H1 (cell line): ENCODE measurements at regions not wholly inside any gene's neighbourhood (a gene's known extent, or its start where the extent isn't known, plus 50 kb on each side); places are given as distances from the start of the nearest gene placed in this dataset.

Experiments
- CTCF ChIA-PET: fragments of 300-600 bp; sonication (Branson Sonifier 250); formaldehyde crosslinking; loops from one replicate; lab custom pipeline; 2021; ENCODE audit not compliant: partially characterized antibody; lab: Charles Lee
- POLR2A ChIA-PET: fragments of 300-600 bp; sonication (Branson Sonifier 250); formaldehyde crosslinking; loops from one replicate; lab custom pipeline; 2021; ENCODE audit warnings: inconsistent platforms; ENCODE audit not compliant: partially characterized antibody; lab: Charles Lee
- DNase-seq, 2 experiments: peaks; one replicate each; pipeline versions ENCODE4 v3.0.0 to v3.0.0-alpha.2; 2010 to 2022; ENCODE audit warnings: low spot score in 2 of 2, low read depth in 1 of 2, mixed read lengths in 1 of 2
- FAIRE-seq: peaks from 2 replicates; lab custom pipeline; 2011; peaks lifted over from hg19 to GRCh38; lab: Jason Lieb, UNC
- H2AFZ ChIP-seq: 2 replicates; pipeline ENCODE4 v1.8.1; 2012; ENCODE audit warnings: low read length, inconsistent platforms
- H2AK5ac ChIP-seq: 2 replicates; pipeline ENCODE4 v1.6.1; 2013; ENCODE audit warnings: low read depth, low read length
- H2BK120ac ChIP-seq: replicated peaks from 2 replicates; pipeline ENCODE3; 2013; ENCODE audit warnings: low read depth, low read length, inconsistent platforms
- H2BK12ac ChIP-seq: 2 replicates; pipeline ENCODE4 v1.6.1; 2013; ENCODE audit warnings: low read depth, low read length
- H2BK15ac ChIP-seq: 2 replicates; pipeline ENCODE4 v1.6.1; 2013; ENCODE audit warnings: low read length
- H2BK20ac ChIP-seq: 2 replicates; pipeline ENCODE4 v1.6.1; 2013; ENCODE audit warnings: low read length
- H2BK5ac ChIP-seq: 2 replicates; pipeline ENCODE4 v1.6.1; 2013; ENCODE audit warnings: low read depth, low read length
- H3K14ac ChIP-seq: 2 replicates; pipeline ENCODE4 v1.6.1; 2013; ENCODE audit warnings: inconsistent platforms; ENCODE audit not compliant: insufficient read length
- H3K18ac ChIP-seq: 2 replicates; pipeline ENCODE4 v1.6.1; 2013; ENCODE audit warnings: low read length; ENCODE audit errors: extremely low read depth
- H3K23ac ChIP-seq: 2 replicates; pipeline ENCODE4 v1.6.1; 2013; ENCODE audit warnings: inconsistent platforms; ENCODE audit not compliant: insufficient read length
- H3K23me2 ChIP-seq: 2 replicates; pipeline ENCODE4 v1.6.1; 2013; ENCODE audit warnings: low read depth, low read length
- H3K27ac ChIP-seq: 2 replicates; pipeline ENCODE4 v1.6.1; 2011; ENCODE audit warnings: low read depth, low read length, inconsistent platforms
- H3K27me3 ChIP-seq, 4 experiments: replicated peaks in 1 of 4; 1 replicate in 1 of 4; 2 replicates in 3 of 4; pipeline versions ENCODE4 v1.6.1 to v1.8.1; 2011 to 2013; ENCODE audit warnings: low read length in 3 of 4, mild to moderate bottlenecking in 3 of 4, inconsistent platforms in 2 of 4, mixed read lengths in 2 of 4, moderate library complexity in 1 of 4; ENCODE audit not compliant: control insufficient read depth in 3 of 4, insufficient read depth in 3 of 4; ENCODE audit errors: extremely low read depth in 1 of 4
- H3K36me3 ChIP-seq, 4 experiments: 2 replicates each; pipeline versions ENCODE4 v1.6.1 to v1.8.1; 2011 to 2013; ENCODE audit warnings: mild to moderate bottlenecking in 4 of 4, low read length in 3 of 4, moderate library complexity in 2 of 4, control low read depth in 1 of 4, inconsistent platforms in 1 of 4; ENCODE audit not compliant: insufficient read depth in 4 of 4, control insufficient read depth in 2 of 4
- H3K4ac ChIP-seq: replicated peaks from 2 replicates; pipeline ENCODE3; 2013; ENCODE audit warnings: low read length, low read depth, mixed read lengths, inconsistent platforms; ENCODE audit not compliant: insufficient read length
- H3K4me1 ChIP-seq, 4 experiments: replicated peaks in 1 of 4; 1 replicate in 1 of 4; 2 replicates in 3 of 4; pipeline versions ENCODE4 v1.6.1 to v1.8.1; 2011 to 2013; ENCODE audit warnings: low read length in 3 of 4, inconsistent platforms in 2 of 4, mixed read lengths in 1 of 4; ENCODE audit not compliant: insufficient read depth in 4 of 4, control insufficient read depth in 3 of 4
- H3K4me2 ChIP-seq, 2 experiments: 2 replicates each; pipeline versions ENCODE4 v1.6.1 to v1.8.1; 2011 to 2013; ENCODE audit warnings: low read depth in 2 of 2, low read length in 2 of 2, control low read depth in 1 of 2, inconsistent platforms in 1 of 2, mild to moderate bottlenecking in 1 of 2; ENCODE audit not compliant: insufficient read depth in 1 of 2
- H3K4me3 ChIP-seq, 4 experiments: fragments of 200-600, 300-600 bp in 1 of 4; sonication (generic), shearing (Covaris generic), sonication (Bioruptor Twin) in 1 of 4; 2 replicates each; pipeline versions ENCODE4 v1.5.1 to v1.8.1; 2011 to 2016; ENCODE audit warnings: low read length in 4 of 4, low read depth in 3 of 4, control low read depth in 2 of 4, inconsistent platforms in 2 of 4, mild to moderate bottlenecking in 2 of 4, mixed read lengths in 1 of 4, moderate library complexity in 1 of 4; ENCODE audit not compliant: insufficient read depth in 2 of 4; ENCODE audit errors: extremely low read depth in 1 of 4
- H3K56ac ChIP-seq: replicated peaks from 2 replicates; pipeline ENCODE3; 2013; ENCODE audit warnings: low read depth, mild to moderate bottlenecking, mixed read lengths, low read length, inconsistent platforms; ENCODE audit not compliant: insufficient read length
- H3K79me1 ChIP-seq: 2 replicates; pipeline ENCODE4 v1.6.1; 2013; ENCODE audit warnings: low read depth, low read length, control low read depth
- H3K79me2 ChIP-seq, 2 experiments: 2 replicates each; pipeline versions ENCODE4 v1.6.1 to v1.8.1; 2012 to 2013; ENCODE audit warnings: low read length in 2 of 2, mild to moderate bottlenecking in 2 of 2, inconsistent platforms in 1 of 2; ENCODE audit not compliant: insufficient read depth in 2 of 2, control insufficient read depth in 1 of 2
- H3K9ac ChIP-seq, 4 experiments: replicated peaks in 1 of 4; 1 replicate in 1 of 4; 2 replicates in 3 of 4; pipeline versions ENCODE4 v1.6.1 to v1.8.1; 2011 to 2013; ENCODE audit warnings: low read depth in 3 of 4, low read length in 3 of 4, control low read depth in 2 of 4, mild to moderate bottlenecking in 2 of 4, moderate library complexity in 2 of 4, inconsistent platforms in 1 of 4; ENCODE audit errors: extremely low read depth in 1 of 4
- H3K9me3 ChIP-seq, 2 experiments: 2 replicates each; pipeline versions ENCODE4 v1.6.1 to v1.8.1; 2012 to 2013; ENCODE audit warnings: mild to moderate bottlenecking in 2 of 2, moderate library complexity in 2 of 2, control low read depth in 1 of 2, inconsistent platforms in 1 of 2, low read depth in 1 of 2, low read length in 1 of 2, mixed read lengths in 1 of 2; ENCODE audit not compliant: insufficient read depth in 2 of 2
- H4K20me1 ChIP-seq, 2 experiments: replicated peaks in 1 of 2; 2 replicates each; pipeline versions ENCODE3 to v1.8.1; 2011 to 2013; ENCODE audit warnings: inconsistent platforms in 2 of 2, low read length in 2 of 2, mild to moderate bottlenecking in 1 of 2; ENCODE audit not compliant: insufficient read depth in 2 of 2, control insufficient read depth in 1 of 2
- H4K5ac ChIP-seq: 2 replicates; pipeline ENCODE4 v1.6.1; 2013; ENCODE audit warnings: low read length, low read depth, mixed read lengths, inconsistent platforms; ENCODE audit not compliant: insufficient read length
- H4K8ac ChIP-seq: 2 replicates; pipeline ENCODE4 v1.8.0; 2013; ENCODE audit warnings: mild to moderate bottlenecking, moderate library complexity, low read length, inconsistent platforms; ENCODE audit not compliant: insufficient read depth; ENCODE audit errors: extremely low read depth
- H4K91ac ChIP-seq: replicated peaks from 2 replicates; pipeline ENCODE3; 2013; ENCODE audit warnings: low read length, mixed read lengths, inconsistent platforms; ENCODE audit not compliant: insufficient read length
- CREB1 ChIP-seq: IDR thresholded peaks from 2 replicates; pipeline ENCODE4 v1.6.1; 2012; ENCODE audit warnings: inconsistent platforms
- JUN ChIP-seq: IDR thresholded peaks from 2 replicates; pipeline ENCODE4 v1.6.1; 2011; ENCODE audit warnings: low read depth, mild to moderate bottlenecking, improper control_type of control experiment, low read length
- KDM1A ChIP-seq: fragments of 200-600, 300-600 bp; sonication (generic); IDR thresholded peaks from 2 replicates; pipeline ENCODE4 v1.7.1; 2016; ENCODE audit warnings: mild to moderate bottlenecking, low read length, borderline replicate concordance
- WGBS, 2 experiments: shearing (Covaris generic) in 1 of 2; methylation state at CpG; one replicate each; pipeline versions ENCODE4 v1.1.6 to v1.1.7; 2013 to 2015; ENCODE audit warnings: low lambda C conversion rate in 2 of 2, mixed read lengths in 2 of 2, inconsistent platforms in 1 of 2, low coverage in 1 of 2, missing lambda C conversion rate in 1 of 2; ENCODE audit not compliant: insufficient replicate concordance in 2 of 2, insufficient coverage in 1 of 2, insufficient read length in 1 of 2; ENCODE audit errors: extremely low coverage in 1 of 2, missing lambda C conversion rate in 1 of 2; 5-methylcytosine and 5-hydroxymethylcytosine counted together

DNA sequence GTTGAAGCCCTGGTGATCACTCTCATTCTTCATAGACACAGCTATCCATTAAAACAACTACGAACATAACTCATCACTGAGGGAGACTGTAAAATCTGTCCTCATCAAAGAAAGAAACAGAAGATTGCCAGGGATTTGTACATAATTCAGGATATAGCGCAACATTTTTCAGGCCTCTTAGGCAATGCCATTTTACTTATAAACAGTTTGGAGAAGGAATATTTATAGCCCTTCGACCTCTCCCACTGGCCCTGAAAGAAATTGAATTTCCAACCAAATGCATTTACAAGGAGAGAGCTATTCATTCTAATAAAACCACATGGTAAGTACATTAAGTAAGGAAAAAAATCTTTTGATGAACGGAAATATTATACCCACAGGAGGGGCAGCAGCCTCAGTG, 295.0 kb downstream of the RAD51AP2 start:
- Histone ChIP-seq H2BK120ac (no peak overlapping the region), H3K4me2 (no peak overlapping the region), H2AK5ac (no peak overlapping the region), H4K91ac (no peak overlapping the region), H3K4ac (no peak overlapping the region), H3K14ac (no peak overlapping the region), H3K56ac (no peak overlapping the region), H3K23ac (no peak overlapping the region), H3K27me3 (no peaks in the 10 kb centered on the region), H2BK15ac (no peak overlapping the region), H4K8ac (no peak overlapping the region), H2AFZ (no peak overlapping the region), H3K18ac (no peak overlapping the region), H4K5ac (no peak overlapping the region), H2BK5ac (no peak overlapping the region), H3K4me1 (no peaks in the 10 kb centered on the region), H3K9me3 (no peaks in the 10 kb centered on the region), H3K36me3 (no peaks in the 10 kb centered on the region), H3K23me2 (no peaks in the 10 kb centered on the region), H3K27ac (no peak overlapping the region), H3K79me1 (no peaks in the 10 kb centered on the region), H3K79me2 (no peaks in the 10 kb centered on the region), H2BK20ac (no peak overlapping the region), H4K20me1 (no peaks in the 10 kb centered on the region), H3K4me3 (no peak overlapping the region), H3K9ac (no peak overlapping the region), H2BK12ac (no peak overlapping the region)
- POLR2A ChIA-PET = no interaction called here
- WGBS, 2 experiments = 78% methylated on average over 4 of the region's 4 CpGs; no CpG with 5 or more reads in 1 of the 2 experiments
- CTCF ChIA-PET = interaction anchor here (1.5 to 1.8 kb wide), 2 partner anchors 14 to 86 kb away, joined by 3 to 5 read pairs; no protein-coding TSS in a partner anchor
- DNase-seq (no peak), FAIRE-seq (no peak)
- TF ChIP-seq CREB1 (no peak), KDM1A (no peak), JUN (no peak)
